Stimulated activated CD8-positive, alpha-beta memory T cell treated with anti-CD3 and anti-CD28 coated beads, Interleukin-15, amount 100 ng/mL, for 48 hours (primary cell): ENCODE measurements at regions not wholly inside any gene's neighbourhood (a gene's known extent, or its start where the extent isn't known, plus 50 kb on each side); places are given as distances from the start of the nearest gene placed in this dataset.
"Not testable (repeated sequence)": the region's sequence is repeated elsewhere in the genome, so short reads cannot be mapped to it uniquely, and the experiment has no call there.

Experiments
- DNase-seq, 2 donors: peaks; one replicate each; pipeline ENCODE4 v3.0.0-alpha.2; 2020; ENCODE audit warnings: low read depth in 2 of 2

- DNase-seq = no peak
Measured at GRCh38 chr7:4523873-4524272, 158.2 kb upstream of the FOXK1 start.

- DNase-seq = no peak
Measured at GRCh38 chr7:4525884-4526283, 156.2 kb upstream of the FOXK1 start.

DNA sequence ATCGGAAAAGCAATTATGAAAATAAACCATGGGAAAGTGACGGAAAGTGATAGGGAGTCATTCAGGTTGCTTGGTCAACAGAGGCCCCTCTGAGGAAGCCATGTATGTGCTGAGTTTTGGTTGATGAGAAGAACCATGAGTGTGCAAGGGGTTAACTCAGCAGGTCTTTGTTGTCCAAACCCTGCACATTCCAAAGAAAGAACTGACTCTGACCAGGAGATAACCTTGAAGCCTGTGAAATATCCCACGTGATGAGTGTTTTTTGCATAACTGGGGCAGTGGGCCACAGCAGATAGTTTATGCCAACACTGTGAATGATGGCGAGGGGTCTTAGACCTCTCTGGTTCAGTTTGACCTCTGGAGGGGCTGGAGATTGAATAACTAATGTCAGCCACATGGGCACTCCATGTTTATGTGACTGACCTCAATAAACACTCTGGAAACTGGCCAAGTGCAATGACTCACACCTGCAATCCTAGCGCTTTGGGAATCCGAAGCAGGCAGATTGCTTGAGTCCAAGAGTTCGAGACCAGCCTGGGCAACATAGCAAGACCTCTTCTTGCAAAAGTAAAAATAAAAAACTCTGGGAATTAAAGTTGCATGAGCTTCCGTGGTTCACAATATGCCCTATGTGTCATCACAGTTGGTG is 154.0 kb upstream of the FOXK1 start:
- no peak for DNase-seq

DNA sequence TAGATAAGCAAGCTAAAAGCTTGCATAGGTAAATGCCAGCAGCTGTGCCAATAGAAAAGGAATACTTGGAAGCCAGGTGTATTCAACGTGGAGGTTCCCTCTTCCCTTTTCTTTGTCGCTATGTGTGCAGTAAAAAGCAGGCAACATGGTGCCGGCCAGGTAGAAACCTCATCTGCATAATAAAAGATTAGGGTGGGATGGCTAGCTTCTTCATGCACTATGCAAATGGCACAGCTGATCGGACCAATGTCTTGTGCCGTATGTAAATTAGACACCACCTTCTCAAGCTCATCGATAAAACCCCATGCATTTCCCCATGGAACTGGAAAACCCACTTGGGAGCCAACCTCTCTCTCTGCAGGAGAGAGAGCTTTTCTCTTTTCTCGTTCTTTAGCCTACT is 150.9 kb upstream of the FOXK1 start:
- DNase-seq = no peak

DNA sequence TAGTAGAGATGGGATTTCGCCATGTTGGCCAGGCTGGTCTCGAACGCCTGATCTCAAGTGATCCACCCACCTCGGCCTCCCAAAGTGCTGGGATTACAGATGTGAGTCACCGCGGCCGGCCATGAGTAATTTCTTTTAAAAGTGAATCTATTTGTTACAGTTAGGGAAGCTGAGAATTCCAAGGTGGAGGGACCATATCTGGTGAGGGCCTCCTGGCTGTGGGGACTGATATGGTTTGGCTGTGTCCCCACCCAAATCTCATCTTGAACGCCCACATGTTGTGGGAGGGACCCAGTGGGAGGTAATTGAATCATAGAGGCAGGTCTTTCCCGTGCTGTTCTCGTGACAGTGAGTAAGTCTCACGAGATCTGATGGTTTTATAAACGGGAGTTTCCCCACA is 148.8 kb upstream of the FOXK1 start:
- DNase-seq = not testable (repeated sequence)

DNA sequence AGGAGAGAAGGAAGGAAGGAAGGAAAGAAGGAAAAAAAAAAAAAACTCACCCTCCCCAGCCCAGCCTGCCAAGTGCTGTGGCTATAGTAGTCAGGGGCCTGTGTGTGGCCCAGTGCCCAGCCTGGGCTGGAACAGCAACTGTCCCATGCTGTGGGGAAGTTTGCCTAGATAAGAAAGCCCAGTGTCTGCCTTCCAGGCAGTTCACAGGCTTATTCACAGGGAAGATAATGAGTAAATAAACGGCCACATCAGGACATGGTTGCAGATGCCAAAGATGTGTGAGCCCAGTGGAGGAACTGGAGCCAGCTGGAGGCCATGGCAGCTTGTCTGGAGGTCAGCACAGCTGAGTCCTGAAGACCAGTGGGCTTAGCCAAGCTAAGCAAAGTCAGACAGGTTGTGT is 132.4 kb upstream of the FOXK1 start:
- no peak for DNase-seq

DNA sequence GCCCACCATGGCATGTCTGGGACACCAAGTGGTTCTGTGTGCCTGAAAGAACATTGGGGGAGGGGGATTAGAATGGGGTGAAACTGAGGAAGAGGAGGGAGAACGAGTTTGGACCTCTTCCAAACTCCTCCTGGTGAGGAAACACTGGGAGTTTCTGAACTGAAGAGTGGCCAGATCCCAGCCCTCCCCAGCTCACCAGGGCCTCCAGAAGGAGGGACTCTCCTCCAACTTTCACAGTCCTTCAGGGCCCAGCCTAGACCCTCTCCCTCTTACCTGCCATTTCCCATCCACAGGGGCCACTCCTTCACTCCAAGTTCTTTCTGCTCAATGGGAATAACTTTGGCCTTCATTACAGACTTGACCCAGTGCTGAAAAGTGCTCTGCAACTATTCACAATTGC is 132.0 kb upstream of the FOXK1 start:
- no peak for DNase-seq

DNA sequence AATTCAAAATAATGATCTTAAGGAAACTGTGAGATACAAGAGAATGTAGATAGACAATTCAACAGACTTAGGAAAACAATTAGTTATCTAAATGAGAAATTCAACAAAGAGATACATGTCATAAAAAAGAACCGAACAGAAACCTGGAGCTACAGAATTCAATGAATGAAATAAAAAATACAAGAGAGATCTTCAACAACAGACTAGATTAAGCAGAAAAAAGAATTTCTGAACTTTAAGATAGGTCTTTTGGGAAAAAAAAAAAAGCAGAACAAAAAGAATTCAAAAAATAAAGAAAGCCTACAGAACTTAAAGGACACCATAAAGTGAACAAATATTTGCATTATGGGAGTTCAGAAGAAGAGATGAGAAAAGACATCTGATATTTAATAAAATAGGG is 129.1 kb upstream of the FOXK1 start:
- no peak for DNase-seq

DNA sequence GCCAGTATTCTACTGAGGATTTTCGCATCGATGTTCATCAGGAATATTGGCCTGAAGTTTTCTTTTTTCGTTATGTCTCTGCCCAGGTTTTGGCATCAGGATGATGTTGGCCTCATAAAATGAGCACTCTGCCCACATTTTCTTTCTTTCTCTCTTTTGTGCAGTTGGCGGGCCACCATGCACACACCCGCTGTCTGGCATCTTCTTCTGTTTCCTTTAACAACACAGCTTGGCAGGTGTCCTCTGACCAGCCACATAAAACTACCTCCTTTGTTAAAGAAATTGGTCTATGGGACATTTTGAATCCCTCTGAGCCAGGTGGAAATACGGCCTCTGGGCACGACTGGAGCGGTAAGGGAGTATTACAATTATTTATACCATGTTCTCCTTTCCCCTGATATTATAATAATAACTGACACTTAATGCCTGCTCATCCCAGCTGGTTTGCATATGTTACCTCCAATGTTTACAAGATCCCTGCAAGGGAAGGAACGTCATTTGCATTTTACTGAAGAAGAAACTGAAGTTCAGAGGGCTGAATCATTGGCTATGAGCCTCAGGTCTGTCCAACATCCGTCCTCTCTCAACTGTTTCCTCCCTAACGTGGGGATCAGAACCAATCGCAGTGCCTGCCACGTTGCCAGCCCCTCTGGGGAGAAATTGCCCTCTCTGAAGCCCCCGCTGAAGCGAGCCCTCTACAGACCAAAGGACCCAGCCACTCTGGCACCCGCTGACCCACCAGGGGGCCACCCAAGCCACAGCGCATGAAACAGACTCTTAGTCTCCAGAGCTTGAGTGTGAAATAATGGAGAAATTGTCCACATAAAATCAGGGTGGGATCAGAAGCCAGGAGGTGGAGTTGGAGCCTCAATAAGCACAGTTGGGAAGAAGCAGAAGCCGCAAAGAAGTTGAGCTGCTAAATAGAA is 125.0 kb upstream of the FOXK1 start:
- DNase-seq = no peak

DNA sequence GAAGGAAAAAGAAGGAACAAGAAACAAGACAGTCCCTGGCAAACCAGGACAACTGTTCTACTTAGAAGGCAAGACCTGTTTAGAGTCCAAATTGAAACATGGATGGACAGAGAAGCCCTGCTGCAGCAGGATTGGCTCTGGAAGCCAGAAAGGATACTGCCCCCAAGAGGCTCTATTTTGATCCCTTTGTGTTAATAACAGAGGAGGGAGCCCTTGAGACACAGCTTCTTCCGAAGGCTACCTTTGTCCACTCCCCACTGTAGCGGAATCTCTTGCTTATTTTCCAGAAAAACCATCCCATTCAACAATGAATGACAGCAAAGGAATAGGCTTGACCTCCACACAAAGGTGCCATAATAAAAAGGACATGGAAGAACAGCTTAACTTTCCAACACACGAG is 120.3 kb upstream of the FOXK1 start:
- DNase-seq = no peak

GRCh38 chr7:4566714-4567113 is 115.4 kb upstream of the FOXK1 start:
- no peak for DNase-seq

DNA sequence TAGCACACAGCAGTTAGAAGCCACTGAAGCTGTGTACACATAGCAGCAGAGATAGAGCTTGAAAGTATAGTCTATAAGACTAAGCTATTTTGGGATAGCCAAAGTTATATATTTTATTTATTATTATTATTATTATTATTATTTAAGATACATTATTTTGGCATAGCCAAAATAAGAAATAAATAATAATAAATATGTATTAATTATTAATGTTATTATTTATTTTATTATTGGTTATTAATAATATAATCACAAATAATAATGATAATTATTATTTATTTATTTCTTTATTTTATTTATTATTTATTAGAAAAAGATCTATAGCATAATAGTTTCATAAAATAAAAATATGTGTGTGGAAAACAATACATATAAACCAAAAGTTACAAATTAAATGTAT is 107.2 kb upstream of the FOXK1 start:
- DNase-seq = no peak

DNA sequence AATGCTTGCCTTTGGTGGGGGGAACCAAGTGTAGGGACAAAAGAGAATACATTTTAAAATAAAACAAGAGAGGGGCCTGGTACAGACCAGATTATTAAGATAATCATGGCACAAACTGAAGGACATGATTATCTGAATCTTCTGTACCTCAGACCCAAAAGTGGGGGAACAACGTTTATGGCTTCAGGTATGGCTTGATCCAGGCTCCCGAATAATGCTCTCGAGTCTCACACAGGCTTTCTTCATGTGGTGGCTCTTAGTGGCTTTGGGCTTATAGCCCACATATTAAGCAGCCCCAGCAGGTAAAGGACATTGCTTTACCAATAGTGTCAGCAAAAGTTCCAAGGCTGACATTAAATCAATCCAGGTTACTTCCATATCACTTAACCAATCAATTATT is 106.8 kb upstream of the FOXK1 start:
- DNase-seq = no peak

DNA sequence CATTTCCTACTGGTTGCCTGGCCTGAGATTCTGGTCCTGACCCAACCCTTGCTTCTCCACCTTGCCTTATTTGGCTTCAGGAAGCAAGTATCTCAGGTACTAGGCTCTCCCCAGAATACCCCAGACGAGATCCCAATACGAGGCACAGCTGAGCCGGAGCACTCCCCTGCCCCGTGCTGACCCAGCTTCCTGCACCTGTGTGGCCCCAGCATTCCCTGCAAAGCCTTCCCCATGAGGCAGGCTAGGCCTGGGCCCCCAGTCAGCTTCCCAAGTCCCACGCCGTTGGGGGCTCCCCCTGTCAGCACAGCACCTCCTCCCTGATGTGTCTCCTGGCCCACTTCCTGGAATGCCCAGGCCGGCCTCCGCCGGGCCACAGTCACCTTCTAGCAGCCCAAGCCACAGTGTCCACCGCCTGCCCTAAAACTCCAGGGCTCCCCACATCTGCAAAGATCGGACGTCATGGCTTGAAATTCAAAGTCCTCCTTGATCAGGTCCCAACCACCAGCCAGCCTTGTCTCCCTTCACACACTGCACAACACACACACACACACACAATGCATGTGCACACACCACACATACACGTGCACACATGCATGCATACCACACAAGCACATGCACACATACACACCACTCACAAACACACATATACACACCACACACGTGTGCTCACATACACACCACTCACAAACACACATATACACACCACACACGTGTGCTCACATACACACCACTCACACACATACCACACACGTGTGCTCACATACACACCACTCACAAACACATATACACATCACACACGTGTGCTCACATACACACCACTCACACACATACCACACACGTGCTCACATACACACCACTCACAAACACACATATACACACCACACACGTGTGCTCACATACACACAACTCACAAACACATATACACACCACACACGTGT is 78.9 kb upstream of the FOXK1 start:
- no peak for DNase-seq

GRCh38 chr7:4603843-4604231 is 78.3 kb upstream of the FOXK1 start:
- DNase-seq = no peak

DNA sequence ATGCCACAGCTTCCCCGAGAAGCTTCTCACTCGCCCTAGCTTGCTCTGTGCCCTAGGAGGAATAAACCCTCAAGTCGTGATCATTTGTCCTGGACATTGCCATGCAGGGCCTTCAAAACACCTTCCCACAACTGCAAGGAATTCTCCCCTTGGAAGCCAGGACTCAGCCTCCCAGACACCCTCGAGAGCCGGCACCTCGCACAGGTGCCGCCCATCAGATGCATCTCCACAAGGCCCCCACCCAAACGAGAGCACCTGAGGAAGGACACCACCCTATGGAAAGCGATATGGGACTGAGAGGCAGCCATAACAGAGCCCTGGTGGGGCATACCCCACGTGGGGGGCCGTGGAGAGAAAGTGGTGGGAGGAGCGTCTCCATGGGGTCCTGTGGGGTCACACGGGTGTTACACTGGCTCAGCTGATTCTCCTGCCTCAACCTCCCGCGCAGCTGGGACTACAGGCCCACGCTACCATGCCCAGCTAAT is 77.6 kb upstream of the FOXK1 start:
- DNase-seq = no peak

- DNase-seq = no peak
Measured at GRCh38 chr7:4606797-4607196, 75.3 kb upstream of the FOXK1 start.

DNA sequence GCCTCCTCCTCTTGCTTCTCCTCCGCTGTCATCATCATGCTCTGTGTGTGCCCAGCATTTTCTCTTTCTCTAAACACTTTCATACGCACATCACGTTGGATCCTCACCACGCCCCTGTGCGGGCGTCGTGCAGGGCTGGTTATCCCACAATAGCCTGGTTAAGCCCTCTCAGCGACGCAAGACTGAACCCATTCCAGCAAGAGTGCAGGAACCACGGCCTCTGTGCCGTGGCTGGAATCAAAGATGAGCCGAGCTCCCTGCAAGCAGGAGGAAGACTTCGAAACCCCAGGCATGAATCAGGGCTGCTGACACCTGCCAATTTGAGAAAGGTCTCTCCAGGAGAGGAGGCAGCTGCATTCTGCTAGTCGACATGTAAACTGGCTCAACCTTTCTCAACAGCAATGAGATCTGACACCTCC is 74.8 kb upstream of the FOXK1 start:
- no peak for DNase-seq

DNA sequence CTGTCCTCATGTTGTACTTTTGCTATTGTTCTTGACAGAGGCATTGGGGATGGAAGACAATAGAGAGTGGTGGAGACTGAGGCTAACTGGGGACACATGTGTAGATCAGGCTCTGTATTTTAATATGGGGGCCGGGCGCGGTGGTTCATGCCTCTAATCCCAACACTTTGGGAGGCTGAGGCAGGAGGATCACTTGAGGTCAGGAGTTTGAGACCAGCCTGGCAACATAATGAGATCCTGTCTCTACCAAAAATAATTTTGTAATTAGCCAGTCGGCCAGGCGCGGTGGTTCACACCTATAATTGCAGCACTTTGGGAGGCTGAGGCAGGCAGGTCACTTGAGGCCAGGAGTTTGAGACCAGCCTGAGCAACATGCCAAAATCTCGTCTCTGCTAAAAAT is 72.5 kb upstream of the FOXK1 start:
- DNase-seq = not testable (repeated sequence)

GRCh38 chr7:4610768-4611467 is 71.2 kb upstream of the FOXK1 start:
- DNase-seq = peak in 1 of 2 donors; percentile 15

DNA sequence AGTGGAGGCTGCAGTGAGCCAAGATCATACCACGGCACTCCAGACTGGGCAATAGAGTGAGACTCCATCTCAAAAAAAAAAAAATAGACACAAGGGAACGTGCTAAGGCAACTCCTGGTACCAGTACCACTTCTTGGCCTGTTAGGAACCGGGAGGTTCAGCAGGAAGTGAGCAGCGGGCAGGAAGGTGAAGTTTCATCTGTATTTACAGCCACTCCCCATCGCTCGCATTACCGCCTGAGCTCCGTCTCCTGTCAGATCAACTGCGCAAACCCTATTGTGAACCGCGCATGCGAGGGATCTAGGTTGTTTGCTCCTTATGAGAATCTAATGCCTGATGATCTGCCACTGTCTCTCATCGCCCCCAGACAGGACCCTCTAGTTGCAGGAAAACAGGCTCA is 69.9 kb upstream of the FOXK1 start:
- DNase-seq = no peak
